GM19043 (cell line): ENCODE measurements at regions not wholly inside any gene's neighbourhood (a gene's known extent, or its start where the extent isn't known, plus 50 kb on each side); places are given as distances from the start of the nearest gene placed in this dataset.
"Not testable (repeated sequence)": the region's sequence is repeated elsewhere in the genome, so short reads cannot be mapped to it uniquely, and the experiment has no call there.

ENCODE experiments used
- ATAC-seq: cut with Tn5 transposase; IDR thresholded peaks from one replicate; pipeline ENCODE4 v1.9.1; 2021; ENCODE audit warnings: low read depth; ENCODE audit not compliant: unreplicated experiment

DNA sequence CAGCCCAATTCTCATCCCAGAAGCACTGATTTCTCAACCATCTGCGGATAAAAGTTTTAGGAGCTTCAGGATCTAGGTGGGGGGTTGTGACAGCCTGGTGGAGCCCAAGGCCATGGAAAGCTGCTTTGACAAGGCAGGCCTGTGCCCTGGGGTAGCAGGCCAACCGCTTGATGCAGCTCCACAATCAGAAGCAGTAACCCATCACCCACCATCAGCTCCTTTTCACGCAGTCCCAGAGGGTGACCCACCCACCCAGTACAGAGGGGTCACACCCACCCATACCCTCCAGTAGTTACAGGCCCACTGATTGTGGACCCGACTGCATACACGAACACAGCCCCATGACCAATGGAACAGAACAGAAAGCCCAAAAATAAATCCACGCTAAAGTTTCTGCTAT lies 253.9 kb downstream of the AHR start:
- no peak for ATAC-seq

DNA sequence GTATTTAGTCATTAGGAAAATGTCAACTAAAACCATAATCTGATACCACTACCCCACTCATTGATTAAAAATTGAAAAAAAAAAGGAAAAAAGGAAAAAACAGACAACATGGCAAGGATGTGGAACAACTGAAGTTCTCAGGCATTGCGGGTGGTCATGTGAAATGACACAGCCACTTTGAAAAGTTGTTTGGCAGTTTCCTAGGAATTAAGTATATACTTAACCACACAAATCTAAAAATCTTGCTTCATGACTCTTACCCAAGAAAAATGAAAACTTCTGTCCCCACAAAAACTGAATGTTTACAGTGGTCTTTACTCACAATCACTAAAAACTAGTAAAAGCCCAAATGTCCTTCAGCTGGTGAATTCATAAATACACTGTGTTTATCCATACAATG lies 254.5 kb downstream of the AHR start:
- ATAC-seq: no peak

DNA sequence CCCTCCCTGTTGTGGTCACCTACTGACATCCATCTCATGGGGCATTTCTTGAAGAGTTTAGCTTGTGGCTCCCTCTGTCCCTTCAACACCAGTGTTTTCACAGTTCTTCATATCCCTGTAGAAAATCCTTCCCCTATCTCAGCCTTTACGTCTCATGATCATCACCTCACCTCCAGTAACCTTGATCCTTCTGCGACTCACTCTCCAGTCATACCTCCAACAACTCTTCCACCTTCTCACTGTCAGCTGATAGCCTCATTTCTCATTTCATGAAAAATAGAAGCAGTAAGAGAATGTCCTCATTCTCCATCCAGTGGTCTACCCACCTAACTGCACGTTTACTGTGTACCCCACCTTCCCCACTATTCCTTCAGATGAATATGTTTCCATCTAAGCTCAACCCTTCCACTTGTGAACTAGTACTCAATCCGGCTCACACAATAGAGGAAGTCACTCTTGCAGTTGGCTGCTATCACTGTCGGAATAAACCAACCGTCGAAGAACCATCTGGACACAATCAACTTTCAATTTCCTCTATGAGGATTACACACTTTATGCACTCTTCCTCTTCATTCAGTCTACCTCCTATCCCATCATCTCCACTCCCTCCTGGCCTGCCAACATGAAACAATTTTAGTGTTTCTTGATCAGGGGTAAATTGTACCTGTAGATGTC lies 256.0 kb downstream of the AHR start:
- ATAC-seq: no peak

DNA sequence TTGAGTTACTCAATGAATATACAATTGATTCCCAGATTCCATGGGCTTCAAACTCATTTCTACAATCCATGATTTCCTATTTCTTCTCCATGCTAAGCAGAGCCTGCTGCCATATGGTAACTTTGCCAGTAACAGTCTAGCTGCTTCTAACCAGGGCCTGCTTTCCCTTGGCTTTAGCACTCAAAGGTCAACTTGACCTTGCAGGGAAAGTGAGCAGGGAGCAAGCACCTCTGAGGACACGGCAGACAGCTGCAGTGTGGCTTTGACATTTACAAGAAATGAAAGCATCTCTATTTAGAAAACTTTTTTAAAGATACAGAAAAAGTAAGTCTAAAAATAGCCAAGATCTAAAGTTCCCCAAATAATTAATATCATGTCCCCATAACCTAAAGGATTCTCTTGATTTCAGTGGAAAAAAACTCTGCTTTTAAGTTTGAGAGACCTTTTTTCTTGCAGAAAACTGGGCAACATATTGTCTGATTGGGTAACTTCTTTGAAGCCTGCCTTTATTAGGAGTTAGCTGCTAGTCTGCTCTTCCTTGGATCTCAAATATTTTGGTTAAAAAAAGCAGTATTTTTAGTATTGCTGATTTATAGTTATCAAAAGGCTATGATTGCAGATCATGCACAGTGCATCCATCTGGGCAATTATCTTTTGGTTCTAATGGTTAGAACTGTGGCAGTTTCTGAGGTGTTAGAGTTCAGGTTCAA lies 257.9 kb downstream of the AHR start:
- no peak for ATAC-seq

DNA sequence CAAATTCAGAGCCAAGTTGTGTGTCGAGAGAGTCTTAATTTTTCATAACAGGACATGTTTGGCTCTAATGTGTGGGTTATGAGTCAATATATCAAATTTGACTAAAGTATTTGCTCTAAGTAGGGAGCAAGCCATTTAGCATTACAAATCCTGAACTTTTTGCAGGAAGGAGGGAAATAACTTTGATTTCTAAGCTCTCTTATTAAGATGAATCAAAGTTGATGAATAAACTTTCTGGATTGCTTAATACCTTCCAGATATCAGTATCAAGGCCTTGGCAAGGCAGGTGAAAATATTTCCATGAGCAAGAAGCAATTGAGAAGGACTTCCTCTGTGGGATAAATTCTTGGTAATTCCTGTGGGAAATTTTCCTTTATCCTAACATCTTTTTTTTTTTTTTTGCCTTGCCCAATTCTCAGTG lies 258.8 kb downstream of the AHR start:
- ATAC-seq: no peak

DNA sequence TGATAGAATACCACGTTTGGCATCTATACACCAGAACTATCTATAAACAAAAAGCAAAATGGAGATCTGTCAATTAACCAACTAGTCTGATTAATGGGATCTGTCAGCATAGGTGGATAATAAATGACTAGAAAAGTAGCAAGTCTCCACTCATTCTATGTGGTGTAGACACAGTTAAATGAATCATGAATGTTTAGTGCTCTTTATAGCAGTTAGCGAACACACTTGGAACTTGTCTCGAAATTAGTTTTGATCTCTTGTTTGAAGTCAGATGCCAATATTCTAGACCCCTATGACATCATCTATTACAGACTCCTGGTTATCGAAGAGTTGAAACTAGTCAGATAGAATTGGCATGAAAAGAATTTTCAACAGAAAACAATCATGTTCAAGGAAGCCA lies 259.7 kb downstream of the AHR start:
- no peak for ATAC-seq

DNA sequence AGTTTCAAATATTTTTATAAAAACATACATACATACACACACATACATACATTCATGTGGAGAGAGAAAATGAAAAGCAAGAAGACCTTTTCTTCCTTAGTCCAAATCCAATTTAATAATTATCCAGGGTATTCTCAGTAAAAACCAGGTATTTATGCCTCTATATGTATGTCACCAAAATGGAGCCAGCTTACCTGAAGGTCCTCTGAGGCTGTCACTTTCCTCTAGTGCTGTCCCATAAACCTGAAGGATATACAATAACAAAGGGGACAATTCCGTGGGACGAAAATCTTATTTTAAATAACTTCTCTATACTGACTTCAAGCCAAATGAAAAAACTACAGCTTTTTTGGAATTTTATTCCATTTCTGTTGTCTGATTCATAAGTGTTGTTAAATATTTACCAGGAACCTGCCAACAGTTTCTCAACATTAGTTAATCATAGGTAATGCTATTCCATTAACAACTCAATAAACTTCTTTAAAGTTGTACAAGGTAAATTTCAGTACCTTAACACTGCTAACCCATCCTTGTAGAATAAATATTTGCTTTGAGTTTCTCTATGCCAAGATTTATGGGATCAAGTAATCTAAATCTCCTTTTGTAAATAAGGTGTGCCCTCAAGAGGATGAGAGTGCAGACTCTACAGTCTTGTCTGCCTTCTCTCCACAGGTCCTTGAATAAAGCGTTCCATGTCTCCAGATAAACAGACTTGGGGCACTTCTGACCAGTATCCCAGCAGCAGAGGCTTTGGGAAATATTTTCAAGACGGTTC lies 260.3 kb downstream of the AHR start:
- ATAC-seq: no peak

DNA sequence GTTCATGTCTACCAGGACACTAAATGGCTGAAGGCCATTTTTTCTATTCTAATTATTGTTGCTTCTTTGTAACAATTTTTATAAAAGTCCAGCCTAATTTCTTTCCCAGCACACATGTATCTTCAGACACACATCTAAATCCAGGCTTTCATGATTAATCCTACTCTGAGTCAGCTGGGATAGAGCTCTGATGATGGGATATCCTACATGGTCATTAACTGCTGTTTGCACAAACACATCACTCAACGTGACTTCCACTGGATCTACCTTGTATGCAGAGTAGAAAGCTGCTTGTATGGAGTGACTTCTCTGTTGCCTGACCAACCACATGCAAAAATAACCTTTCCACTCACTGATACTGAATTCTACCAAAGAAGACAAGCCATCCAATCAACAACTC lies 260.9 kb downstream of the AHR start:
- ATAC-seq: no peak

DNA sequence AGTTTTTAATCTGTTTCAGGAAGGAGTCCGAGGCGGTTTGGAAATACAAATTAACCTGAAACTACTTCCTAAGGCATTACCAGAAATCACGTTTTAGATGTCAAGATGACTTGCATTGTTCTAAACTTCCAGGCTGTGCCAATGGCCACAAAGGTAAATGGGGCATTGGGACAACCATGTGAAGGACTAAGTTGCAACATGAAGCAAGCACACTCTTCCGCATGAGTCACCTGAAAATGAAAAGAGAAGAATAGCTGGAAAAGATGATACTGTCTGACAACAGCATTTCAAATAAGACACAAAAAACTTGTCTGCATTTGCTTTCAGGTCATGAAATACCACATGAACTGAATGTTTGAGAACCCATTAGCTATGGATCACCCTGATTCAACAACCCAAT lies 262.1 kb downstream of the AHR start:
- no peak for ATAC-seq

DNA sequence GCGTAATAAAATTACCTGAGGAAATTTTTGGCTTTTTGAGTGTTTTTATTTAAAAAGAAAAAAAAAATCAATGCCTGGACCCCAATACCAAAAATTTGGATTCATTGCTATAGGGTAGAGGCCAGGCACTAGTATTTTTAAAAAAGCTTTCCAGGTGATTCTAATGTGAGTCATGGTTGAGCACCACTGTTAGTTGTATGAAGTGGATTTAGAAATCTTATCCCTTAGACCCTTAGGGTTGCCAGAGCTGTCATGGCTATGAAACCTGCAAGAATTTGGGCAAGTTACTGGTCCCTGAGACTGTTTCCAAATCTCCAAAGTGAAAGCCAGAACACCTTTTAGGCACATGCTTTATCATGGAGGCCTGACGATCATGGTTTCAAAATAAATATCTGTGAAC lies 262.5 kb downstream of the AHR start:
- no peak for ATAC-seq

DNA sequence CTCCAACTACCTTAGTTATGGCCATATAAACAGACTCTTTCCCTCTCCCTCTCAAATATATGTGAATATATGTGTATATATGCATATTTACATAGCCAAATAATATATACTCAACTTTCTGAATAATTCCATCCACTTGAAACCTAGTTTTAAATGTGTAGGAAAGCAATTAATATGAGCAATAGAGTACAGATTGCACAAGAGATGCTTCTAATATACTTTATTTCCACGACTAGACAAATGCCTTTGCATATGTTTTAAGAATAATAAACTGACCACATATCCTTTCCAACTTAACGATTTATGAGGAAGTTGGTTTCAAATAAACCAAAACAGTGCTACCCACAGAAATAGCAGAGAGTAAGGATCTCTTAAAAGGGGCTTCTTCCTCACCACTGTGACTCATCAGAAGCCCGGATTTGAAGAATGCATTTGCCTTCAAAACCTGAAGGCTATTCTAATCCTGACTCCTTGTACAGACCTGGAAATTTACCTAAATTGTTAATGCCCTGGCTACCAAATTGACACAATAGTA lies 266.3 kb downstream of the AHR start:
- ATAC-seq: no peak

DNA sequence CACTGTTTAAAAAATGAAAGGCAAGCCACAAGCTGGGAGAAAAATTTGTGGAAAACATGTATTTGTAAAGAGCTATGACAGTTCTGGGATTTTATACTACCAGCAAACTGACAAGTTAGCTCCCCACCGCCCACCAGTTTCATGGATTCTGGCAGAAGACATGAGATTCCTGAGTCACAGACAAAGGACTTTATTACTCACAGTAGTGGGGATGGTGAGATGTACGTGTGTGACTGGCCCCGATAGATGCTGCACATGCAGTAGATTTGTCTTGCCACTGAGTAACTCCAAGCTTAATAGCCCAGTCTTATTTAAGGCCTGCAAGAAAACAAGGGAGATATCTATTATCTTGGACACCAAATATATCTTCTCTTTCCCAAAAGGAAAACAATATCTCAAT lies 281.7 kb downstream of the AHR start:
- no peak for ATAC-seq

DNA sequence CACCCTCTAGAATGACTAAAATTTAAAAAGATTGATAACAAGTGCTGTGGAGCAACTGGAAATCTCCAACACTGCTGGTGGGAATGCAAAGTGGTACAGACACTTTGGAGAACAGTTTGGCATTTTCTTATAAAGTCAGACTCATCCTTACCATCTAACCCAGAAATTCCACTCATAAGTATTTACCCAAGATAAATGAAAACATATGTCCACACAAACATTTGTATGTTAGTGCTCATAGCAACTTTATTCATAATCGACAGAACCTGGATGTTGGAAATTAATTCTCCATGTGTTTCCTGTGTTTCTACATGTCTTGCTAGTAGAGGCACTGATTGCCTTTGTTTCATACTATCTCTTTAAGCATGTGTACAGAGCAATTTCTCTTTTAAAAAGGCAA lies 282.4 kb downstream of the AHR start:
- ATAC-seq: no peak

DNA sequence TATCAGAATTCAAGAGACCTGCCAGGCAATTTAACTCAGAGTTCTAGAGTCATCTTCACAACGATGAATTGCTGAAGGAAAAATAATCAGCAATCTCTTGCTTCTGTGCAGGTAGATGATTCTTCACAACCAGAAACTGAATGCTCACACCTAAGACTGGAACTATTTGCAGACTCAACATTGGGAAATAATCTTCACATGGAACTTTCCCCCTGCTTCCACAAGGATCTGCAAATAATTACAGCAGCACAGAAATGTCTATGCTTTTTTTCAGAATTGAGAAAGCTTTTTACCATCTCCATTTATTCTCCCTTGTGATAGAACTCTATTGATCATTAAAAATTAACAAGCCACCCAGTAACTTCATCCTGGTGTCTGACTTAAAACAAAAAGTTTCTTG lies 282.8 kb downstream of the AHR start:
- no peak for ATAC-seq

DNA sequence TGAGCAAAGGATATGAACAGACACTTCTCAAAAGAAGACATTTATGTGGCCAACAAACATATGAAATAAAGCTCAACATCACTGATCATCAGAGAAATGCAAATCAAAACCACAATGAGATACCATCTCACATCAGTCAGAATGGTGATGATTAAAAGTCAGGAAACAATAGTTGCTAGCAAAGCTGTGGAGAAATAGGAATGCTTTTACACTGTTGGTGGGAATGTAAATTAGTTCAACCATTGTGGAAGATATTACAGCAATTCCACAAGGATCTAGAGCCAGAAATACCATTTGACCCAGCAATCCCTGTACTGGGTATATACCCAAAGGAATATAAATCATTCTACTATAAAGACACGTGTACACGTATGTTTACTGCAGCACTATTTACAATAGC lies 284.2 kb downstream of the AHR start:
- ATAC-seq: not testable (repeated sequence)

DNA sequence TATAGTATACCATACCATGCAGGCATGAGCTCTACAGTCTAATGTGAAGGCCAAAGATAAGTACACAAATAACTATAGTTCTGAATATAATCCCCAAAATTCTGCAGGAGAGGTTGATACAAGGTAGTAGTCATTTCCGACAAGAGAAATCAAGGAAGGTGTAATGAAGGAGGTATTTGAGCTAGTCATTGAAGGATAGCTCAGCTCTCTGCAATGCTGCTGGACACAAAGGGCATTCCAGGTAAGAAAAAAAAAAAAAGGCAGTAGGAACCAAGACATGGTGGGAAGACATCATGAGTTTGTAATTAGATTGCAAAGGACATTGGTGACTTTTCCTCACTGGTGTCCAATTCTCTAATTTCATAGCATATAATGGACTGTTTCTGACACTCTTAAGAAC lies 285.3 kb downstream of the AHR start:
- ATAC-seq: no peak

DNA sequence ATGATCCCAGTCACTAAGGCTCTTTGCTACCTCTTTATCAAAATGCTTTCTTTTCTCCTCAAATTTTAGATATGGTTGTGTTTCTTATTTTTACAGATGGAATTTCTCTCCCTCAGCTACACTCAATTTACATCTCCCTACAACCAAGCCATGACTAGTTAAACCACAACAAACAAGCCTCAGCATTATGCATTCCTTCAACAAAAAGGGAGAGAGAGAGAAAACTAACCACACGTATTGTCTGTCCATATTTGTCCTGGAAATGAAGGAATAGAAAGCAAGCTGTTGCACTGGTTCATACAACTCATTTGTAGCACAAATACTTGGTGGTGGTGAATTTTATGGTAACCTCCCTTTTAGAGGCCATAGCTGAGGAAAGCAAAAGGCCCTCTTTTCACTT lies 286.4 kb downstream of the AHR start:
- no peak for ATAC-seq

DNA sequence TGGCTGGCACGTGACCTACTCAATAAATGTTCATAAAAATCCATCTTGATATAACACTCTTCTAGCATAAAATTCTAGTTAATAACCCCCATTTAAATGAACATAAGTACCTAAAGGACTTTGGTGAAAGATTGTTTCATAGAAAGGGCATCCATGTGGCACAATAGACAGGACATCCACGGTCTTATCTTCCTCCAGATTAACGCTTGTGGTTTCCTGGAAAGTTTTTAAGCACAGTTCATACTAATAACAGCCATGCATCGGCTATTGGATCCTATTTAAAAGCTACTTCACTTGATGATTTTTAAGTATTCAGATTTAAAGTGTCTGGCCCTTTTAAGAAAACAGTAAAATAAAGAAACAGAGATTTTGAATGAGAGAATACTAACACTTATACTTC lies 288.3 kb downstream of the AHR start:
- ATAC-seq: no peak

DNA sequence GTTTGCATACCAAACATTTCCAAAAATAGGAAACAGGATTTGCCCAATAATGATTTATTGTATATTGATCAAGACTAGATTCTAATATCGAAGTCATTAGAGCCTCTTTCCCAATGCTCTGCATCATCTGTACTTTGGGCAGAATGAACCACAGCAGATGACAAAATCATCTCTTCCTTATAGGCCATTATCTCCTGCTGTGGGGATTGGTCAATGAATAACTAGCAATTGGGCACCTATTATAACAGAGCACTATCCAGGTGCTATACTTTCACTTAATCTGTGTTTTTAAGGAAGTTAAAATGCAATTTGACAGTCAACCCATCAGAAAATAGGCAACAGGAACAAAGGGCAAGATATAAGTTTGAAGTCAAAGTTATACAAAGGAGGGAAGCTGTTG lies 290.3 kb downstream of the AHR start:
- no peak for ATAC-seq

DNA sequence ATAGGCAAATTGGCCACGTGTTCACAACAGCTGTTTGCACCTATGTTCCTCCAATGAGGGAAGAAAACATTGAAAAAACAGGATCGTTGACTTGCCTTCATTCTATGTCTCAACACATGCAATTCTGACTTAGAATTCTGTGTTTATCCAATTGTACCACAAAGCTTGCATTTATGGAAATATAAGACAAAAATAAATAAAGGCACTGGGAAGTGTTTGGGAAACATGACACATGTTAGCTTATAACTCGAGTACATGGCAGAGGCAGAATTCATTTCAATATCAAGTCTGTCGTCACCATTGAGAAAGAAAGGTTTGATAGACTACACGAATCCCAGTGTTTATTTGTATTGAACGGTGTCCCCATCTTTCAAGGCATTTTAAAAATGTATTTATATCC lies 291.2 kb downstream of the AHR start:
- no peak for ATAC-seq

DNA sequence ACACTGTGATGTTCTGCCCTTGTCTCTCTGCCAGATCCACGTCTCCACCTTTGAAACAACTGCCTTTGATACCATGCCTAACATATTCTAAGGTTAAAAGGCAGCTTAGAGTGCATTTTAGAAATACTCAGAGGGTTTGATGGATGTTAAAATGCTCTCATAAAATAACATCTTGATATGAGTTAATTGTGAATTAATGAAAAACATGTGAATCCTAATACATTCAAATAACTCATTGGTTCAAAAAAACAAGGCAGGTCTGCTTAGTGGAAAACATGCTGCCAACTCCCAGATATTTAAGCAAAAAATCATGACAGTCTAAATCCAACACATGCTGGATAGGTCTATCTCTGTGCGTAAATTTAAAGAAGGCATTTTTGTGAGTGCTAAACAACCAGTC lies 291.8 kb downstream of the AHR start:
- no peak for ATAC-seq
